GM04503 (cell line): ENCODE measurements at regions not wholly inside any gene's neighbourhood (a gene's known extent, or its start where the extent isn't known, plus 50 kb on each side); places are given as distances from the start of the nearest gene placed in this dataset.

Experiments used
- DNase-seq: peaks from one replicate; pipeline ENCODE4 v3.0.0-alpha.2; 2012; ENCODE audit warnings: low read depth

- DNase-seq = no peak
Measured at GRCh38 chr11:105192115-105192514, 52.5 kb upstream of the CARD18 start.

GRCh38 chr11:105189581-105189980 lies 50.0 kb upstream of the CARD18 start:
- no peak for DNase-seq
